GM23248 (cell line): ENCODE measurements at regions not wholly inside any gene's neighbourhood (a gene's known extent, or its start where the extent isn't known, plus 50 kb on each side); places are given as distances from the start of the nearest gene placed in this dataset.

Experiments used
- DNase-seq: peaks from one replicate; pipeline ENCODE4 v3.0.0-alpha.2; 2015
- H2AFZ ChIP-seq: fragments of 200-600 bp; sonication (generic); 2 replicates; pipeline ENCODE4 v1.6.1; 2016; ENCODE audit warnings: antibody characterized with exemption
- H3F3A ChIP-seq: fragments of 200-600 bp; sonication (generic); 2 replicates; pipeline ENCODE4 v1.6.1; 2016; ENCODE audit warnings: mild to moderate bottlenecking, antibody characterized with exemption, mixed run types; ENCODE audit not compliant: insufficient read depth
- H3K27ac ChIP-seq: fragments of 200-600 bp; sonication (generic); 2 replicates; pipeline ENCODE4 v1.5.1; 2016; ENCODE audit warnings: mild to moderate bottlenecking
- H3K27me3 ChIP-seq: fragments of 200-600 bp; sonication (generic); replicated peaks from 2 replicates; pipeline ENCODE4 v1.6.1; 2016; ENCODE audit warnings: mild to moderate bottlenecking; ENCODE audit not compliant: insufficient read depth
- H3K36me3 ChIP-seq: fragments of 200-600 bp; sonication (generic); 2 replicates; pipeline ENCODE4 v1.6.1; 2016; ENCODE audit warnings: low read depth, mild to moderate bottlenecking
- H3K4me1 ChIP-seq: fragments of 200-600 bp; sonication (generic); 2 replicates; pipeline ENCODE4 v1.6.1; 2016; ENCODE audit warnings: mild to moderate bottlenecking; ENCODE audit not compliant: insufficient read depth
- H3K4me2 ChIP-seq: fragments of 200-600 bp; sonication (generic); one replicate; pipeline ENCODE4 v1.6.1; 2016; ENCODE audit warnings: mild to moderate bottlenecking; ENCODE audit not compliant: unreplicated experiment
- H3K4me3 ChIP-seq: fragments of 200-600 bp; sonication (generic); 2 replicates; pipeline ENCODE4 v1.5.1; 2016; ENCODE audit warnings: mild to moderate bottlenecking
- H3K79me2 ChIP-seq: fragments of 200-600 bp; sonication (generic); 2 replicates; pipeline ENCODE4 v1.6.1; 2016; ENCODE audit warnings: mild to moderate bottlenecking; ENCODE audit not compliant: insufficient read depth
- H3K9ac ChIP-seq: fragments of 200-600 bp; sonication (generic); 2 replicates; pipeline ENCODE4 v1.6.1; 2016; ENCODE audit warnings: mild to moderate bottlenecking
- H3K9me2 ChIP-seq: fragments of 200-600 bp; sonication (generic); 2 replicates; pipeline ENCODE4 v1.6.1; 2016; ENCODE audit warnings: mixed run types, mild to moderate bottlenecking, moderate library complexity; ENCODE audit not compliant: insufficient read depth
- H3K9me3 ChIP-seq: fragments of 200-600 bp; sonication (generic); one replicate; pipeline ENCODE4 v1.6.1; 2017; ENCODE audit warnings: low read depth
- H4K20me1 ChIP-seq: fragments of 200-600 bp; sonication (generic); 2 replicates; pipeline ENCODE4 v1.6.0; 2016; ENCODE audit not compliant: insufficient read depth
- EZH2 ChIP-seq: fragments of 200-600 bp; sonication (generic); IDR thresholded peaks from 2 replicates; pipeline ENCODE4 v1.6.1; 2018; ENCODE audit warnings: antibody characterized with exemption, mild to moderate bottlenecking; ENCODE audit not compliant: insufficient read depth, poor library complexity, severe bottlenecking
- EZH2phosphoT487 ChIP-seq: fragments of 200-600 bp; sonication (generic); IDR thresholded peaks from 2 replicates; pipeline ENCODE4 v1.6.1; 2018; ENCODE audit warnings: antibody characterized with exemption, moderate library complexity, mild to moderate bottlenecking, low read depth; ENCODE audit not compliant: insufficient read depth
- WGBS, 2 experiments: methylation state at CpG; one replicate each; pipeline ENCODE4 v1.1.6; 2015 to 2017; ENCODE audit warnings: low lambda C conversion rate in 2 of 2, low coverage in 1 of 2; ENCODE audit errors: missing lambda C conversion rate in 2 of 2; 5-methylcytosine and 5-hydroxymethylcytosine counted together
- in situ Hi-C: fragments of 300-500 bp; cut with MboI; formaldehyde crosslinking; loops from 2 replicates; pipeline ENCODE4 v1.15.0; 2020

DNA sequence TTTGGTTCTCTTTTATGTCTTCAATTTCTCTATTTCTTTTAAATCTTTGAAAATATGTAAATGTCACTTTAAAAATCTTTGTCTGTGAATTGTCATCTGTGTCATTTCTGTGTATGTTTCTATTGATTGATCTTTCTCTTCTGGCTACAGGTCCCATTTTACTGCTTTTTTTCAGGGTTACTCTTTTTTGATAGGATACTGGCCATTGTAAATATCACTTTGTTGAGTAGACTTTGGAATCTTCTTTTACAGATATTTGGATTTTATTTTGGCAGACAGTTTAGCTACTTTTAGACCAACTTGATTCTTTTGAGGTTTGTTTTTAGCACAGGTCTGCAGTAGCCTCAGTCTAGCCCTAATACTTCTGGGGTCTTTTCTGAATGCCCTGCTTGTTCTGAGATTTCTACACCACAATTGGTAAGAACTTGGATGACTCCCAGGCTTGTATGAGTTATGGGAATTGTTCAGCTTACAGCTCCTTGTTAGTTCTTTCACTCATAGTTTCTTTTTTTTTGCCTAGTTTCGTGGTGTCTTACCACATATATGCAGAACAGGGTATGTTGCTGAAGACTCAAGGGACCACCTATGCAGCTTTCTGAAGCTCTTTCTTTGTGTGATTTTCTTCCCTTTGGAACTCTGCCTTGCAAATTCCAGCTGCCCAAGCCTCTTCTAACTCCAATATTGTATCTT, 122.2 kb downstream of the QPCT start:
- Histone ChIP-seq H3K4me1 (peaks cover 8% of the 10 kb centered on the region), H3K27ac (no peak overlapping the region)

DNA sequence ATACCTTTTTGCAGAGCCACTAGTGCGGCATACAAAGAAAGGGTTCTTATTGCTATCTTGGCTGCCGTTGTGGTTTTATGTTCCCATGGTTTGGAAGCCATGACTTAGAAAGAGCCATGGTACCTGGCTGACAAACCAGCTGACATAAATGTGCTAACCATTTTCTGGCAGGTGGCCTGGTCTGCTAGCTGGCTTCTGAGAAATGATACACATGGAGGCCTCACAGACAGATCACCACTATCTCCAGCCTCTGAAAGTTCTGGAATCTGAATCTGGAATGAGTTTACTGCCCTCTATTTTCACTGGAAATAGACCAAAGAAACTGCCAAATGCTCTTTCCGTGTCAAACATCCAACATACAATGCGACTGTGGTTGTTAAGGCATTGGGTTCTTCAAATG, 123.7 kb downstream of the QPCT start:
- H3K9ac ChIP-seq: no peak overlapping the region
- H3K36me3 ChIP-seq: no peaks in the 10 kb centered on the region
- H4K20me1 ChIP-seq: no peaks in the 10 kb centered on the region
- H3K4me1 ChIP-seq: peaks cover 22% of the 10 kb centered on the region
- H3K27me3 ChIP-seq: no peaks in the 10 kb centered on the region
- in situ Hi-C loops: no loop called here
- no peak overlapping the region for H2AFZ ChIP-seq
- H3K4me3 ChIP-seq: no peak overlapping the region
- H3K9me3 ChIP-seq: no peaks in the 10 kb centered on the region
- peaks cover 20% of the 10 kb centered on the region for H3F3A ChIP-seq
- no peak overlapping the region for H3K27ac ChIP-seq
- DNase-seq: peak; percentile 15
- no peaks in the 10 kb centered on the region for H3K79me2 ChIP-seq
- TF ChIP-seq EZH2phosphoT487 (no peak), EZH2 (no peak)
- no peaks in the 10 kb centered on the region for H3K9me2 ChIP-seq
- 89 to 90% methylated on average over 4 of the region's 4 CpGs for WGBS, 2 experiments
- H3K4me2 ChIP-seq: no peak overlapping the region

More for the DNA sequence above, 122.2 kb downstream of the QPCT start:
- Histone ChIP-seq H3K36me3 (no peaks in the 10 kb centered on the region), H3F3A (peaks cover 16% of the 10 kb centered on the region), H3K9ac (no peak overlapping the region), H3K9me3 (no peaks in the 10 kb centered on the region), H3K4me2 (no peak overlapping the region), H3K4me3 (no peak overlapping the region), H3K79me2 (no peaks in the 10 kb centered on the region), H3K9me2 (no peaks in the 10 kb centered on the region), H3K27me3 (no peaks in the 10 kb centered on the region), H4K20me1 (no peaks in the 10 kb centered on the region), H2AFZ (no peak overlapping the region)
- peak; percentile 11 for DNase-seq
- no peak for TF ChIP-seq EZH2
- no peak for TF ChIP-seq EZH2phosphoT487
- WGBS, 2 experiments: 90 to 100% methylated on average over 1 of the region's 1 CpG
- in situ Hi-C loops: no loop called here

DNA sequence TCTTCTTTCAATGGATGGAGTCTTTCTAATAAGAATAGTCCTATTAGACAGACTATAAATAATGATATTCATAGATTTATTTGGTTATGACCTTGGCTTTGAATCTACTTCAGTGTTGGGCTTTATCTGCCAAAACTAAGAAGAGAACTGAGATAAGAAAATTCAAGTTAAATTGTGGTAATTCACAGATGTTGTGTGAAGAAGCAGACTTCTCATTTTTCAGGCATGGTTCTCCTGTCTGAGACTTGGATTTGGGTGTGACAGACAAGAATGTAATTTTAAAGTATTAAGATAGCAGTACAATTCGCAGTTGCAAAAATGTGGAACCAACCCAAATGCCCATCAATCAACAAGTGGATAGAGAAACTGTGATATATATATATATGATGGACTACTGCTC, 124.7 kb downstream of the QPCT start:
- no peak overlapping the region for H3K4me3 ChIP-seq
- no peak for DNase-seq
- H3K27me3 ChIP-seq: no peaks in the 10 kb centered on the region
- H3K79me2 ChIP-seq: no peaks in the 10 kb centered on the region
- no peaks in the 10 kb centered on the region for H4K20me1 ChIP-seq
- peaks cover 27% of the 10 kb centered on the region for H3F3A ChIP-seq
- H2AFZ ChIP-seq: no peak overlapping the region
- no peaks in the 10 kb centered on the region for H3K9me2 ChIP-seq
- H3K9ac ChIP-seq: no peak overlapping the region
- TF ChIP-seq EZH2phosphoT487 (no peak), EZH2 (no peak)
- no peak overlapping the region for H3K4me2 ChIP-seq
- no peak overlapping the region for H3K27ac ChIP-seq
- H3K4me1 ChIP-seq: peaks cover 28% of the 10 kb centered on the region
- H3K36me3 ChIP-seq: no peaks in the 10 kb centered on the region
- H3K9me3 ChIP-seq: no peaks in the 10 kb centered on the region
- in situ Hi-C loops: no loop called here
- 61 to 74% methylated on average over 1 of the region's 1 CpG for WGBS, 2 experiments

DNA sequence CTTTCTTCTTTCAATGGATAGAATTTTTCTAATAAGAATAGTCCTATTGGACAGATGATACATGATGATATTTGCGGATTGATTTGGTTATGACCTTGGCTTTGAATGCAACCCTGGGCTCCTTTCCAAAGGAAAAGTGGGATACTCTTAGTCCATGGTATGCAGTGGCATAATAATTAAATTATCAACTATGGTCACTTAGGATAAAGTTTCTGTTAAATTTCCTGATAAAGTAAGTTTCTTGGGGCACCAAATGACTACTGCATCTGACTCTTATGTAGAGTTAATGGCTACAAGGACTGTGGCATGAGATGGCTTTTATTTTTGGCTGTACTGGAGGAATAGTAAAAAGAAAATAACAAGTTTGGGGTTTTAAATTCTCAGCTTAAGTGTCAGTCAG, 126.7 kb downstream of the QPCT start:
- TF ChIP-seq EZH2phosphoT487 (no peak), EZH2 (no peak)
- Histone ChIP-seq H3K4me3 (no peak overlapping the region), H3K79me2 (no peaks in the 10 kb centered on the region), H3K27me3 (no peaks in the 10 kb centered on the region), H3K9ac (no peak overlapping the region), H3K27ac (no peak overlapping the region), H2AFZ (no peak overlapping the region), H4K20me1 (no peaks in the 10 kb centered on the region), H3K9me3 (no peaks in the 10 kb centered on the region), H3K4me2 (no peak overlapping the region), H3K9me2 (no peaks in the 10 kb centered on the region), H3K36me3 (no peaks in the 10 kb centered on the region), H3K4me1 (peaks cover 28% of the 10 kb centered on the region), H3F3A (peaks cover 27% of the 10 kb centered on the region)
- whole genome bisulfite sequencing, 2 experiments: 81 to 85% methylated on average over 1 of the region's 1 CpG
- no peak for DNase-seq
- in situ Hi-C loops: no loop called here
